Mesenchymal stem cell (in vitro differentiated cells and primary cell): ENCODE measurements at regions not wholly inside any gene's neighbourhood (a gene's known extent, or its start where the extent isn't known, plus 50 kb on each side); places are given as distances from the start of the nearest gene placed in this dataset.

Experiments
- DNase-seq: peaks from one replicate; pipeline ENCODE4 v3.0.0-alpha.2; 2013
- H2AFZ ChIP-seq: one replicate; pipeline ENCODE4 v1.6.1; 2013; ENCODE audit warnings: low read depth, mild to moderate bottlenecking, control low read depth, inconsistent platforms, low read length, moderate library complexity
- H2AK5ac ChIP-seq: 2 replicates; pipeline ENCODE4 v1.6.1; 2013; ENCODE audit warnings: low read length, moderate library complexity, mild to moderate bottlenecking, inconsistent platforms; ENCODE audit not compliant: severe bottlenecking
- H2BK120ac ChIP-seq: one replicate; pipeline ENCODE4 v1.6.1; 2013; ENCODE audit warnings: low read depth, mild to moderate bottlenecking, inconsistent platforms, low read length, moderate library complexity
- H2BK12ac ChIP-seq, 2 experiments: one replicate each; pipeline ENCODE4 v1.6.1; 2013; ENCODE audit warnings: inconsistent platforms in 2 of 2, low read length in 2 of 2, mild to moderate bottlenecking in 2 of 2, moderate library complexity in 2 of 2, control low read depth in 1 of 2
- H2BK15ac ChIP-seq: one replicate; pipeline ENCODE4 v1.6.1; 2013; ENCODE audit warnings: mild to moderate bottlenecking, low read depth, inconsistent platforms; ENCODE audit not compliant: poor library complexity, severe bottlenecking
- H2BK5ac ChIP-seq: 2 replicates; pipeline ENCODE4 v1.6.1; 2013; ENCODE audit warnings: low read depth, mild to moderate bottlenecking, low read length, control low read depth, inconsistent platforms; ENCODE audit not compliant: poor library complexity, severe bottlenecking
- H3K14ac ChIP-seq, 2 experiments: one replicate each; pipeline ENCODE4 v1.6.1; 2013; ENCODE audit warnings: inconsistent platforms in 2 of 2, low read length in 2 of 2, control low read depth in 1 of 2, mild to moderate bottlenecking in 1 of 2, moderate library complexity in 1 of 2
- H3K18ac ChIP-seq, 2 experiments: one replicate each; pipeline ENCODE4 v1.6.1; 2013; ENCODE audit warnings: inconsistent platforms in 2 of 2, low read length in 2 of 2, control low read depth in 1 of 2, low read depth in 1 of 2, mild to moderate bottlenecking in 1 of 2
- H3K23ac ChIP-seq, 2 experiments: one replicate each; pipeline ENCODE4 v1.6.1; 2013; ENCODE audit warnings: inconsistent platforms in 2 of 2, low read length in 2 of 2, mild to moderate bottlenecking in 2 of 2, moderate library complexity in 2 of 2, control low read depth in 1 of 2
- H3K27ac ChIP-seq: 2 replicates; pipeline ENCODE4 v1.5.1; 2013; ENCODE audit warnings: mild to moderate bottlenecking, moderate library complexity, low read length, control low read depth, inconsistent platforms; ENCODE audit not compliant: poor library complexity, severe bottlenecking
- H3K27me3 ChIP-seq, 2 experiments: 2 replicates each; pipeline versions ENCODE4 v1.6.1 to v1.7.0; 2013; ENCODE audit warnings: low read length in 2 of 2, mild to moderate bottlenecking in 2 of 2, moderate library complexity in 2 of 2, control low read depth in 1 of 2, inconsistent platforms in 1 of 2; ENCODE audit not compliant: control insufficient read depth in 1 of 2, insufficient read depth in 1 of 2
- H3K36me3 ChIP-seq, 2 experiments: 2 replicates each; pipeline versions ENCODE4 v1.6.1 to v1.7.0; 2013; ENCODE audit warnings: low read length in 2 of 2, control low read depth in 1 of 2, inconsistent platforms in 1 of 2, low read depth in 1 of 2, mild to moderate bottlenecking in 1 of 2; ENCODE audit not compliant: insufficient read depth in 2 of 2, control insufficient read depth in 1 of 2
- H3K4ac ChIP-seq, 2 experiments: one replicate each; pipeline ENCODE4 v1.6.1; 2013; ENCODE audit warnings: inconsistent platforms in 2 of 2, low read length in 2 of 2, mild to moderate bottlenecking in 2 of 2, moderate library complexity in 2 of 2, control low read depth in 1 of 2, low read depth in 1 of 2
- H3K4me1 ChIP-seq: 2 replicates; pipeline ENCODE4 v1.6.1; 2013; ENCODE audit warnings: low read depth, low read length, control low read depth; ENCODE audit not compliant: control insufficient read depth, insufficient read depth
- H3K4me2 ChIP-seq: 2 replicates; pipeline ENCODE4 v1.6.1; 2013; ENCODE audit warnings: low read length, mild to moderate bottlenecking, inconsistent platforms; ENCODE audit not compliant: poor library complexity, severe bottlenecking
- H3K4me3 ChIP-seq, 2 experiments: 2 replicates each; pipeline versions ENCODE4 v1.5.1 to v1.7.0; 2013; ENCODE audit warnings: low read length in 2 of 2, mild to moderate bottlenecking in 2 of 2, control low read depth in 1 of 2, low read depth in 1 of 2; ENCODE audit not compliant: insufficient read depth in 1 of 2
- H3K79me1 ChIP-seq: replicated peaks from 2 replicates; pipeline ENCODE4 v1.6.1; 2013; ENCODE audit warnings: mild to moderate bottlenecking, control low read depth, low read length, inconsistent platforms; ENCODE audit not compliant: poor library complexity, severe bottlenecking
- H3K9ac ChIP-seq: 2 replicates; pipeline ENCODE4 v1.7.0; 2013; ENCODE audit warnings: mild to moderate bottlenecking, low read length, moderate library complexity
- H3K9me3 ChIP-seq: 2 replicates; pipeline ENCODE4 v1.7.0; 2013; ENCODE audit warnings: mild to moderate bottlenecking, low read length; ENCODE audit not compliant: control insufficient read depth
- H4K8ac ChIP-seq: one replicate; pipeline ENCODE4 v1.6.1; 2013; ENCODE audit warnings: inconsistent platforms, mild to moderate bottlenecking, low read length, moderate library complexity
- H4K91ac ChIP-seq: one replicate; pipeline ENCODE4 v1.6.1; 2013; ENCODE audit warnings: mild to moderate bottlenecking, low read length, inconsistent platforms
- WGBS: methylation state at CpG from one replicate; pipeline ENCODE4 v1.1.7; 2013; ENCODE audit warnings: mixed read lengths; 5-methylcytosine and 5-hydroxymethylcytosine counted together

- WGBS: 98% methylated on average over 3 of the region's 4 CpGs
These were observed 349.6 kb upstream of the KCNMB2 start for GRCh38 chr3:178186666-178187065.

GRCh38 chr3:178189854-178190253, 346.4 kb upstream of the KCNMB2 start:
- H3K9ac ChIP-seq: no peak overlapping the region
- H3K36me3 ChIP-seq: no peaks in the 10 kb centered on the region
- H3K18ac ChIP-seq: no peak overlapping the region
- no peak overlapping the region for H3K23ac ChIP-seq
- H4K91ac ChIP-seq: no peak overlapping the region
- no peak overlapping the region for H2AK5ac ChIP-seq
- no peak for DNase-seq
- no peak overlapping the region for H2BK5ac ChIP-seq
- no peak overlapping the region for H3K4me2 ChIP-seq
- no peak overlapping the region for H2AFZ ChIP-seq
- H3K27ac ChIP-seq: no peak overlapping the region
- no peaks in the 10 kb centered on the region for H3K9me3 ChIP-seq
- no peak overlapping the region for H2BK120ac ChIP-seq
- H2BK15ac ChIP-seq: no peak overlapping the region
- no peaks in the 10 kb centered on the region for H3K79me1 ChIP-seq
- no peak overlapping the region for H3K4ac ChIP-seq
- H3K14ac ChIP-seq: no peak overlapping the region
- WGBS: 90% methylated on average over 3 of the region's 3 CpGs
- H3K27me3 ChIP-seq: no peaks in the 10 kb centered on the region
- H2BK12ac ChIP-seq: no peak overlapping the region
- no peak overlapping the region for H4K8ac ChIP-seq
- no peaks in the 10 kb centered on the region for H3K4me1 ChIP-seq
- H3K4me3 ChIP-seq: no peak overlapping the region

More at GRCh38 chr3:178186666-178187065, 349.6 kb upstream of the KCNMB2 start:
- no peak overlapping the region for H3K18ac ChIP-seq
- no peak overlapping the region for H3K14ac ChIP-seq
- H3K27ac ChIP-seq: no peak overlapping the region
- H3K79me1 ChIP-seq: no peaks in the 10 kb centered on the region
- peaks cover 3% of the 10 kb centered on the region for H3K4me1 ChIP-seq
- no peak for DNase-seq
- no peak overlapping the region for H2BK12ac ChIP-seq
- H2BK15ac ChIP-seq: no peak overlapping the region
- no peak overlapping the region for H2BK120ac ChIP-seq
- no peak overlapping the region for H3K4me2 ChIP-seq
- no peak overlapping the region for H3K4me3 ChIP-seq
- H3K27me3 ChIP-seq: no peaks in the 10 kb centered on the region
- no peak overlapping the region for H3K4ac ChIP-seq
- H3K9me3 ChIP-seq: no peaks in the 10 kb centered on the region
- H2BK5ac ChIP-seq: no peak overlapping the region
- no peak overlapping the region for H3K23ac ChIP-seq
- H4K8ac ChIP-seq: no peak overlapping the region
- no peak overlapping the region for H3K9ac ChIP-seq
- H3K36me3 ChIP-seq: no peaks in the 10 kb centered on the region
- H4K91ac ChIP-seq: no peak overlapping the region
- H2AFZ ChIP-seq: no peak overlapping the region
- no peak overlapping the region for H2AK5ac ChIP-seq

GRCh38 chr3:178193846-178194245, 342.4 kb upstream of the KCNMB2 start:
- Histone ChIP-seq H3K27ac (no peak overlapping the region), H3K9ac (no peak overlapping the region), H3K23ac (no peak overlapping the region), H2BK5ac (no peak overlapping the region), H3K4me3 (no peak overlapping the region), H2AK5ac (no peak overlapping the region), H2BK12ac (no peak overlapping the region), H3K4ac (no peak overlapping the region), H2AFZ (no peak overlapping the region), H2BK15ac (no peak overlapping the region), H3K18ac (no peak overlapping the region), H3K4me2 (no peak overlapping the region), H3K27me3 (no peaks in the 10 kb centered on the region), H2BK120ac (no peak overlapping the region), H3K4me1 (no peaks in the 10 kb centered on the region), H3K79me1 (no peaks in the 10 kb centered on the region), H4K8ac (no peak overlapping the region), H3K9me3 (no peaks in the 10 kb centered on the region), H4K91ac (no peak overlapping the region), H3K36me3 (no peaks in the 10 kb centered on the region), H3K14ac (no peak overlapping the region)
- 89% methylated on average over 1 of the region's 1 CpG for WGBS
- no peak for DNase-seq

- Histone ChIP-seq H4K8ac (no peak overlapping the region), H2BK5ac (no peak overlapping the region), H3K9me3 (no peaks in the 10 kb centered on the region), H2BK15ac (no peak overlapping the region), H3K79me1 (no peaks in the 10 kb centered on the region), H4K91ac (no peak overlapping the region), H3K4me3 (no peak overlapping the region), H3K4me2 (no peak overlapping the region), H3K4ac (no peak overlapping the region), H3K9ac (no peak overlapping the region), H2BK120ac (no peak overlapping the region), H2AFZ (no peak overlapping the region), H3K27me3 (no peaks in the 10 kb centered on the region), H3K27ac (no peak overlapping the region), H3K4me1 (no peaks in the 10 kb centered on the region), H3K36me3 (no peaks in the 10 kb centered on the region), H2AK5ac (no peak overlapping the region), H3K14ac (no peak overlapping the region), H2BK12ac (no peak overlapping the region), H3K23ac (no peak overlapping the region), H3K18ac (no peak overlapping the region)
- DNase-seq: no peak
- 100% methylated on average over 2 of the region's 4 CpGs for WGBS
These were observed 341.7 kb upstream of the KCNMB2 start for GRCh38 chr3:178194539-178194938.
